Calu3 (cell line): ENCODE measurements at regions not wholly inside any gene's neighbourhood (a gene's known extent, or its start where the extent isn't known, plus 50 kb on each side); places are given as distances from the start of the nearest gene placed in this dataset.
"Not testable (repeated sequence)": the region's sequence is repeated elsewhere in the genome, so short reads cannot be mapped to it uniquely, and the experiment has no call there.

ENCODE experiments used
- BruUV-seq: library from RNA; stranded (reverse); fragments of 400-500 nt; replicated peaks from 2 replicates; lab custom pipeline; 2021; lab: Mats Ljungman, UMichigan
- CTCF ChIA-PET: fragments of 300-600 bp; sonication (Branson Sonifier 250); formaldehyde crosslinking; loops from one replicate; lab custom pipeline; 2022; ENCODE audit warnings: antibody characterized with exemption; lab: Charles Lee
- DNase-seq: peaks from one replicate; pipeline ENCODE4 v3.0.0; 2022
- H3K27ac Mint-ChIP-seq: one replicate; pipeline ENCODE4 v1.8.0; 2022; ENCODE audit warnings: mixed read lengths; ENCODE audit not compliant: unreplicated experiment
- H3K27me3 Mint-ChIP-seq: one replicate; pipeline ENCODE4 v1.8.0; 2022; ENCODE audit warnings: mixed read lengths; ENCODE audit not compliant: unreplicated experiment
- H3K36me3 Mint-ChIP-seq: one replicate; pipeline ENCODE4 v1.8.0; 2022; ENCODE audit warnings: mild to moderate bottlenecking, moderate library complexity, mixed read lengths; ENCODE audit not compliant: insufficient read depth, unreplicated experiment
- H3K4me1 Mint-ChIP-seq: one replicate; pipeline ENCODE4 v1.8.0; 2022; ENCODE audit warnings: mild to moderate bottlenecking, low read depth, mixed read lengths; ENCODE audit not compliant: unreplicated experiment
- H3K4me3 Mint-ChIP-seq: one replicate; pipeline ENCODE4 v1.8.0; 2022; ENCODE audit warnings: mild to moderate bottlenecking, low read depth, moderate library complexity, mixed read lengths; ENCODE audit not compliant: unreplicated experiment
- H3K9me3 Mint-ChIP-seq: one replicate; pipeline ENCODE4 v1.8.0; 2022; ENCODE audit warnings: low read depth, mixed read lengths; ENCODE audit not compliant: unreplicated experiment
- CTCF ChIP-seq: fragments of 200-600 bp; IDR thresholded peaks from one replicate; pipeline ENCODE4 v1.8.0; 2022; ENCODE audit warnings: antibody characterized with exemption; ENCODE audit not compliant: unreplicated experiment
- intact Hi-C: fragments of 100-400 bp; cut with micrococcal nuclease; formaldehyde crosslinking; loops from one replicate; pipeline ENCODE4 v1.10.0; 2022; ENCODE audit not compliant: unreplicated experiment

DNA sequence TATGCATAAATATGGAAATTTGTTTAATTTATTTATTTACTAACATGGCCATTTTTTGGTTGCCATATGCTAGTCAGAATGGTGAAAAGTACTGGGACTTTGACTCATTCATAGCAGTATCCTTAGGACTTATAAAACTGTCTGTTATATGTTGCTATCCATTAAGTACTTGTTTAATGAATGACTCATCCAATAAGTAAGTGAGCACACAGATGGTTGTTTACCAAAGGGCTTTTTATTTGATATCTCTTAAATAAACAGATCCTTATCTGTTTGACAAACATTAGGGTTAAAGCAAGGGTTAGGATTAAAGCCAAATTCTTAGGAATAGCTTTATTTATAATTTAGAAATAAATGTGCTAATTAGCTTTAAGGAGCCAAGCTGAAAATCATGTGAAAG, 183.4 kb downstream of the FBXO4 start:
- H3K4me3 Mint-ChIP-seq = no peak overlapping the region
- H3K9me3 Mint-ChIP-seq = peaks cover 15% of the 10 kb centered on the region
- CTCF ChIA-PET = no interaction called here
- BruUV-seq = no TSS peak
- TF ChIP-seq CTCF = no peak
- H3K4me1 Mint-ChIP-seq = no peaks in the 10 kb centered on the region
- H3K36me3 Mint-ChIP-seq = no peaks in the 10 kb centered on the region
- no peak overlapping the region for H3K27ac Mint-ChIP-seq
- no peak for DNase-seq
- H3K27me3 Mint-ChIP-seq = peaks cover 28% of the 10 kb centered on the region
- intact Hi-C loops = no loop called here

- Mint-ChIP-seq H3K36me3 (no peaks in the 10 kb centered on the region), H3K27ac (no peak overlapping the region), H3K4me1 (no peaks in the 10 kb centered on the region), H3K9me3 (peaks cover 15% of the 10 kb centered on the region), H3K27me3 (peaks cover 22% of the 10 kb centered on the region), H3K4me3 (no peak overlapping the region)
- CTCF ChIA-PET = no interaction called here
- BruUV-seq = no TSS peak
- DNase-seq = no peak
- intact Hi-C loops = no loop called here
- no peak for TF ChIP-seq CTCF
Observed at GRCh38 chr5:42109006-42109572, 184.0 kb downstream of the FBXO4 start.

- BruUV-seq, CTCF ChIA-PET, H3K27ac Mint-ChIP-seq, H3K4me1 Mint-ChIP-seq, H3K9me3 Mint-ChIP-seq, H3K4me3 Mint-ChIP-seq, intact Hi-C loops, H3K36me3 Mint-ChIP-seq, DNase-seq: not testable (repeated sequence)
- H3K27me3 Mint-ChIP-seq = peaks cover 15% of the 10 kb centered on the region
Observed at GRCh38 chr5:42115721-42116120, 190.6 kb downstream of the FBXO4 start.

DNA sequence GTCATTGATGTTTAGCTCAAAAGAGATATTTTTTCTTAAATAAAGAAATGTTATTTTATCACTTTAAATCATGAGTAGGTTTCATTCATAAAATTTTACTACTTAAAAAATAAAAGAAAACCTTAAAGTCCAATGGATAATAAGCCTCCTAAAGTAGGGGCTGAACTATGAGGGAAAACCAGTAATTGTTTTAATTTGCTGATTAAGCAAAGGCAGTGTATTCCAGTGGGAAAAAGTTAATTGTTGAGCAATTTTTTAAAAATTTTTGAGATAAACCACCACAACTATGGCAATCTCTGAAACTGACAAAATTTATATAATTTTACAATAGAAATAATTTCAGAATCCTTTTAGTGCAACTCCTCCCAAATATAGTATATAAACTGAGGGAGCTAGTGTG, 195.0 kb downstream of the FBXO4 start:
- BruUV-seq = no TSS peak
- no peak for TF ChIP-seq CTCF
- DNase-seq = no peak
- CTCF ChIA-PET = no interaction called here
- Mint-ChIP-seq H3K4me3 (no peak overlapping the region), H3K36me3 (no peaks in the 10 kb centered on the region), H3K4me1 (no peaks in the 10 kb centered on the region), H3K9me3 (peaks cover 5% of the 10 kb centered on the region), H3K27ac (no peak overlapping the region), H3K27me3 (peaks cover 29% of the 10 kb centered on the region)
- intact Hi-C loops = no loop called here

- no peak overlapping the region for H3K27ac Mint-ChIP-seq
- no peaks in the 10 kb centered on the region for H3K4me1 Mint-ChIP-seq
- CTCF ChIA-PET = no interaction called here
- BruUV-seq = no TSS peak
- intact Hi-C loops = no loop called here
- DNase-seq = no peak
- no peak overlapping the region for H3K4me3 Mint-ChIP-seq
- H3K36me3 Mint-ChIP-seq = no peaks in the 10 kb centered on the region
- H3K9me3 Mint-ChIP-seq = no peaks in the 10 kb centered on the region
- peaks cover 20% of the 10 kb centered on the region for H3K27me3 Mint-ChIP-seq
- TF ChIP-seq CTCF = no peak
Observed at GRCh38 chr5:42121401-42121800, 196.3 kb downstream of the FBXO4 start.
